ENCODE measurements at regions not wholly inside any gene's neighbourhood (a gene's known extent, or its start where the extent isn't known, plus 50 kb on each side); places are given as distances from the start of the nearest gene placed in this dataset.
"Not testable (repeated sequence)": the region's sequence is repeated elsewhere in the genome, so short reads cannot be mapped to it uniquely, and the experiment has no call there.

DNA sequence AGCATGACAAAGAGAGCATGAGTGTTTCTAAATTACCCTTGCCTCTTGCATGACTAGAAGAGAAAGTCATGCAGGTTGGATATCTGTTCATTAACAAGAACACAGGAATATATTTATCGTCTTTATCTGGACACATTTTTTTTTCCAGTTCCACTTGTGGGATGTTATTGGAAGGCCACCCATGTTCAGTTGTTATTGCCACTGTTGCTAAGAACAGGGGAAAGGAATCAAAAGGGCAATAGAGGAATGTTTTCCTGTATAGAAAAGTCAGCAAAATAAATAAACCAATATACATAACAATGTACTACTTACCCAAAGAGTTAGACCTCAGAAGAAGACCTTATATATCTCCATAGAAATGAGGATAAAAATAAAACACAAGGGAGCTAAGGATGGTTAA lies 270.1 kb downstream of the QDPR start:
- DNase-seq, result no peak

DNA sequence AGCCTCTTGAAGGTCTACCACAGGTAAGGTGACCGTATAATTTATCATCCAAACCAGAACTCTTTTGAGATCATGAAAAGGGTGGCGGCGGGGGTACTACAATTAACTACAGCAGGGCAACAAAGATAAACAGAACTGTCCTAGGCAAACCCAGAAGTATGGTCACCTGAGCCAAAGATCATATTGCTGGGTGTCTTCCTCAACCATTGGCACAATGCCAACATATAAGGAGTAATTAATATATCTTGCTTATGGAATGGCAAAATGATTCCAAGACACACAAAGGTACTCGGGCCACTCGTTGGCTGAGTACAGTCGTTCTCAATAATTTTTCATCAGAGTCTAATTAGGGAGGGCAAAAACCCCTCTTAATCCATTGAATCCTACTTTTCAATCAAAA lies 273.3 kb downstream of the QDPR start:
- no peak for DNase-seq

DNA sequence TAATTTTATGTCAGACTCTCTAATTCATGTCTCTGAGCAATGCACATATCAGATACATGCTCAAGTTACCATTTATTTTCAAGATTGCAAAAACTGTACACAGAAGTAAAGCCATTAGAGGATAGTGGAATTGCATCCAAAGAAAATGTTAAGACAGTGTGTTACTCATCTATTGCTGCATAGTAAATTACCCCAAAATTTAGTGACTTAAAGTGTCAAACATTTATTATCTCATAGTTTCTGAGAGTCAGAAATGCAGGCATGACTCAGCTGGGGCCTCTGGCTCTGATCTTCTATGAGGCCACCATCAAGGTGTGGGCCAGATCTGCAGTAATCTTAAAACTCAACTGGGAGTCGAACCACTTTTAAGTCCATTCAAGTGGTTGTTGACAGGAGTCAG lies 275.2 kb downstream of the QDPR start:
- no peak for DNase-seq

DNA sequence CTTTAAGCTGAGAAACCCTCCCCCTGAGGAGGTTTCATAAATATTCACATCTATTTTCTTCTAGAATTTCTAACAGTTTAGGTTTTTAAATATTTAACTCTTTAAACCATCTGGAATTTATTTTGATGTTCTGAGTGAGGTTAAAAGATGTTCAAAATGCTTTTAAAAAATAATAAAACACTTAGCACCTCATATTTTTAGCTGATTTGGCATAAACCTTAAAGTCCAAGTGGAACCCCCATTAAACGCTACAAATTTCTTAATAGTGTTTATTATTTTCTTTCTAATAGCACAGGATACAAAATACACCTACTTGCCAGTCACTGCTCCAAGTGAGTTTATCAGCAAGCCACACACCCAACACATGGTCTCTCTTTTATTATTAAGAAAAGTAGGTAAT lies 277.2 kb downstream of the QDPR start:
- DNase-seq, result no peak

DNA sequence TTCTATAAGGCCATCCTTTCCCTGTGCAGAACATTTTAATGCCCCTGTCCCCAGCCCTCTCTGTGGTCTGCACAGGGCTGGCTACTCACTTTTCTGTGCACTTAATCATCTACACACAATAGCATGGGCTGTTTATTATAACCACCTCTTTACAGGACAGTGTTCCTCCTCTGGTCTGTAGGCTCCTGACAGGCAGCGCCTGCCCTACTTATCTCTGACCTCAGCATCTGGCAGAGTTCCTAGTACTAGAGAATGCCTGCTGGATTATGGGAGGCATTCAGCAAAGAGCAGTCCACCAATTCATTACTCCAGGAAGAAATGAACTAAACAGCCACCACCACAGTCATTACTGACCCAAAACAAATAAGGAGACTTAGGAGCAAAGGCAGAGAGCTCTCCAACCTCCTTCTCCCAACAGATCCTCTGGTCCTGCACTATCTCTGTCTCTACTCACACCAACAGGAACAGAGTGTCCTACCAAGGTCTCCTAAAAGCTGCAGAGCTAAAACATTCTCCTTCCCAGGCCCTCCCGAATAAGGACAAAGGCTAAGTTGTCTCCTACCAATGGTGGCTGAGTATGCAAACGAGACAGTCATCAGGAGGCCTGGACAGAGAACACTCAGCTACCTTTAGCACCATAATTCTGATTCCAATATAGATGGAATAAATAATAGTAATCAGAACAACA lies 279.2 kb downstream of the QDPR start:
- no peak for DNase-seq

DNA sequence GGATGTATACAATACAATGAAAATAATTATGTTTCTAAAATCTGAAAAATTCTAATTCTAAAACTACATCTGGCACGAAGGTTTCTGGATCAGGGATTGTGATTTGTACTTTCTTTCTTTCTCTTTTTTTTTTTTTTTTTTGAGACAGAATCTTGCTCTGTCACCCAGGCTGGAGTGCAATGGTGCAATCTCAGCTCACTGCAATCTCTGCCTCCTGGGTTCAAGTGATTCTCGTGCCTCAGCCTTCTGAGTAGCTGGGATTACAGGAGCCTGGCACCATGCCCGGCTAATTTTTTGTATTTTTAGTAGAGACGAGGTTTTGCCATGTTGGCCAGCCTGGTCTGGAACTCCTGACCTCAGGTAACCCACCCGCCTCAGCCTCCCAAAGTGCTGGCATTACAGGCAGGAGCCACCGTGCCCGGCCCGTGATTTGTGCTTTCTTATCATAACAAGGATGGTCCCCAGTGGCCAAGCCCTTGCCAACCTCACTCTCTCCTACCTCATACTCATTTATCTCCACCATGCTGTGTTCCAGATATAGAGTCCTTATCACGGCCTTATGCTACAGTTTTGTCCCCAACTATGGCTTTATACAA lies 279.9 kb downstream of the QDPR start:
- not testable (repeated sequence) for DNase-seq

DNA sequence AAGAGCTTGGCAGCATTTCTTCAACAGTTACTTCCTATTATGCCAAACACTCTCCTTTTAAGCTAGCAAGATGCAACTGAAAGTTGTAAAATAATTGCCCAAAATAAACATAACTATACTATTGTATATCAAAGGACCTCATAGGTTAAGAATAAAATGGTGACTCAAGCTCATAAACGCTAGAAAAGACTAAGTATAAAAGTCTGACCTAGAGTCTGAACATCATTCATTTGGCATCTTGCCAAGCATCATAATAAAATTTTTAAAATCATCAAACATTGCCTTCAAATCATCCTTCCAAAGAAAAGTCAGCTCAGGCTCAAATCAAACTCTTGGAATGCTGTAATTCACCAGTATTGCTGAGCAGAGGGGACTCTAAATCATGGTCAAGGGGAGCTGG lies 281.2 kb downstream of the QDPR start:
- DNase-seq, result no peak

DNA sequence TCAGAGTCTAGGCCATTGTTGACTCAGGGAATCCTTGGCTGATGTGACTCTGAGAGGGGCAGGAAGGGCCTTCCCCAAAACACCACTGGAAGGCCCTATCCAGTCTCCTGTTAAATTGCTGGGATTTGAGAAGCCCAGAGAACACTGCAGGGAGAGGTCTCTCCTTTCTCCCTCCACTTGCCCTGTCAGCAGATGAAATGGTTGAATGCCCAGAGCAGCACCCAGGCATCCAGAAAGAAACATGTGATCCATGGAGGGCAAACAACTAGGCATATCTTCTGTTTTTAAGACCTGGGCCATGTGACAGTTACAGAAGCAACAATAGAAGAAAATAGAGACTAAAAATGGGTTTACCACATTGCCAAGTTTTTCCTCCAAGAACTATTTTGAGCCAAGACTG lies 291.1 kb downstream of the QDPR start:
- DNase-seq, result no peak

DNA sequence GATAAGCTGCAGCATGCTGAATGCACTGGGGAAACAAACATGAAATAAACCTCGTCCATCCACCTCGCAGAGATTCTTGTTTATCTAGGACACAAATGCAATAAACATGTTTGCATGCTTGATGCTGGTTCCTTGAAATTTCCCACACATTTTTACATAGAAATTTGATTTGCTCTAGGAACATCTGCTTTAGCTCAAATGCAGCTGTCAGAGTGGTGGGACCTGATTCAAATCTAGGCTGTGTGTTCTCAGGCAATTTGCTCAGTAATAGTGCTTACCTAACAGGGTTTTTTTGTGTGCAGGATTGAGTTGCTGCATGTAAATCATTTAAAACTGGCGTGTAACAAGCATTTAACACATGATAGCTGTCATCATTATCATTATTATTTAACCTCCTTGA lies 293.1 kb downstream of the QDPR start:
- DNase-seq, result no peak

DNA sequence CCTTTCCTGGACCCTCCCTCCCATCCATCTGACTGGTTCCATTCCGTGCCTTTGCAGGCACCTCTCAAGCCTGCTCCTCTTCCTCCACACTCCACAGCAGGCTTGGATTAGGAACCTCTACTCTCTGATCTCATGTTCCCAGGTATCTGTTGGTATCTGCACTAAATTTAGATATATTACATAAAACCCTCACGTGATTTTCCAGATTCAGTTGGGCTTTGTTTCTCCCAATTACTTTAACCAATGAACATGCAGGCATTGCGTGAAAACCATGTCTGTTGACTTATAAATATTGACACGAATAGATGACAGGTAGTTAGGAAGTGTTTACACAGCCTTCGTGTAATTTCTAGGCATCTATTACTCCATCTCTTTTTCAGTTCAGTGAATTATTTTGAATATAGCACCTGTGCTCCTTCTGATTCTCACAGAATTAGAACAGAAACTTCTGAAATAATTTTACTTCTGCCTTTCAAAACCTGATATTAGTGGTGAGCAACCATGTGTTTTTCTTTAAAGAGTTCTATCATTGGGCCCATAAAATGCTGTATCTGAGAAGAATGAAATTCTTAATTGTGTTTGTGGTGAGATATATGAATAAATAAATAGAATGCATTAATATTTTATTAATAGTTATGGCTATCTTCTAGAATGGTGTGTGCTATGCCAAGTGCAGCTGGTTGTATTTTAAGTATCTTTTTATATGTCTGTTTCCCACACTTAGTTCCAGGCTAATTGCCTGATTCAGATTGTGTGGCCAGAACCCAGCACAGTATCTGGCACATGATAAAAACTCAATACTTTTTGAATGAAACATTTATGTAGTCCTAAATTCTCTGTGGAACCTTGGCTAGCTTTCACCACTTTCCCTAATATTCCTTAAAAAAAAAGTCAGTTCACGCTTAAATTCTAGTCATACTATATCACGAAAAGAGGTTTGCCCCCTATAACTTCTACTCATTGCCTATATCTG lies 304.8 kb downstream of the QDPR start:
- DNase-seq, result no peak

DNA sequence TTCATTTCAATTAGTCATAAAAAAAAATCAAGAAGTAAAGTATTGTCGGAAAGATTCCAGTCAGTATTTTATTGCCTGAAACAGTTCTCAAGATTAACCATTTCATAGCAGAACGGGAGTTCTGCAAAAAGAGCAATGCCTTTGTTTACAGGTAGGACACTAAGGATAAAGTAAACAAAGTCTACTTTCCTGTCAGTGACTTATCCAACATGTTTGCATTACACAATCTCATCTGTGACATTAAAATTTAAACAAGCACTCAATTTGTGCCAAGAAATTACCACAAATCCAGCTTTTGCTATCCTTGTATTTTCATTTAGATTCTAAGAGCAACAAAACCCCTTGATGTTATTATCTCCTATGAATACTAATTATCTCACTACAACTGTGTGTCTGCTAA lies 306.5 kb upstream of the LDB2 start:
- DNase-seq, result no peak

DNA sequence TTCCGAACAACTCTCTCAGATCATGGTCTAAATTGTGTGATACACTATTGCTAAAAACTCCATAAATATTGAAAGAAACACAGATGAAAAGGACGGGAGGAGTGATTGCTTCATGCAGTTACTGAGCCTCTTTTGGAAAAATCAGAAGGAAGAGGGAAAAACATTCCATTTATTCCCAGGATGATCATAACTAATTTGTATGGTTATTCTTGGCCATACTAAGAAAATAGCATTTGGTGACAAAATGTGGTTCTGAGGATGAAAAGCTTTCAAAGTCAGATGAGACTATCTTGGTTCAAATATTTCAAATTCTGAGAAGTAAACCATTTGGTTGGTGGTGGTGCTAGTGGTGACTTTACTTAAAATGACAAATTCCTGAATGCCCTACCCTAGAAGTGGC lies 305.4 kb upstream of the LDB2 start:
- no peak for DNase-seq

DNA sequence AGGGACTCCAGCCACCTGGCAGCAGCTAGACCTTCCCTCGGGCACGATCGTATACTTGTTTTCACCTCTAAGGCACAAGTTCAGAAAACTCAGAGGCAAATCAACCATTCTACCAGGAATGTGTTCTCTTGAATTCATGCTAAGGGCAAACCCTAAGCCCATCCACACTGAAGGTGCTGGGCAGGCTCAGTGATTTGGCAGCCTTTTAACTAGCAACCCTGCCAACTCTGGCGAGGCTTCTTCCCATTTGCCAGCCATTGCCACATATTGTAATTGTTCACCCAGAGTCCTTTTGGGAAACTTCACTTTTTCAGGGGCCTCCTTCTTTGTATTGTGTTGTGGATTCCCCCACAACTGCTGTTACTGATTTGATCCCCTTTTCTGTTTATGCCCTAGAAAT lies 298.6 kb upstream of the LDB2 start:
- no peak for DNase-seq

DNA sequence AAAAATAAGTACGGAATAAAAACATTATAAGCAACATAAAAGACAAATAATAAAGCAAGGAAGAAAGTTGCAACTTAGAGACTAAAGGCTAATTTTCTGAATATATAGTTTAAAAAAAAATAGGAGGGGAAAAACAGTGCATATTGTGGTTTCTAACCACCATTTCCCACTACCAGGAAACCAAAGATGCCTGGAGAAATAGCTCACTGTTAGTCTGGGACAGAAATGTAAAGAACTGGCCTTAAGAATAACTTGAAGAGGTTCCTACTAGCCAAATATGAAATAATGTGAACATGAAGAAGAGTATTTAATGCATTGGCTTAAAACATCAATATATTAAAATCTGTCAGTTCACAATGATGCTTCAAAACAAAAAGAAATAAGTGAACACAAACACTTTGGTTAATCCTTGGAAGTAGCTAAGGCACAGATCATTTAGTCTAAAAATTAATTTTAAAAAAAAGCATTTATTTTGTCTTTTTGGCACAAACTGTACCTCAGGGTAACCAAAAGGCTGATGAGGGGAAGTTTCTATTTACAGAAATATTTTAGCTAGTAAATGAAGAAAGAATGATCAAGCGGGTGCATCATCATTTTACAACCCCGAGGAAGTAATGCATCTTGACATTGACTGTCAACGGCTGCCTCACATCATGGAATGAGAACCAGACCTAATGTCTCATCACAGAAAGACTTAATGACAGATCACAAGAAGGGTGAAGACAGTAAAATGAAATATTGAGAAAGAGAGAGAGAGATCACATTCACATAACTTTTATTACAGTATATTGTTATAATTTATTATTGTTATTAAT lies 297.2 kb upstream of the LDB2 start:
- peak; percentile 42 for DNase-seq

DNA sequence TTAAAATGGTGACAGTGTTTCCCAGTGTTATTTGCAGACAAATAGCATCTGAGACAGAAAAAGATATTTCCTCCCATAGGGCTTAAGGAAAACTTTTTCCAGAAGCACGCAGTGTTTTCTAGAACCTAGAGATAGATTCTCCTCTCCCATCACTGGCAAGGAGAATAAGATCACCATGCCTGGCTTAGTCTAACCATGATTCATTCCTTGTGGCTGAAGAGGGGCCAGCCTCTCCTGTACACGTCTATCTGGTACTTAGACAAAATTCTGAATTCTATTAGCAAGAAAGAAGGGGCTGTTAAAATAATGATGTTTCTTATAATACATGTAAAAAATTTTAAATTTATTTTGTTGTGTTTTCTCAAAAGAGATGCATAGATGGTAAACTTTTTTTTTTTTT lies 296.1 kb upstream of the LDB2 start:
- no peak for DNase-seq

DNA sequence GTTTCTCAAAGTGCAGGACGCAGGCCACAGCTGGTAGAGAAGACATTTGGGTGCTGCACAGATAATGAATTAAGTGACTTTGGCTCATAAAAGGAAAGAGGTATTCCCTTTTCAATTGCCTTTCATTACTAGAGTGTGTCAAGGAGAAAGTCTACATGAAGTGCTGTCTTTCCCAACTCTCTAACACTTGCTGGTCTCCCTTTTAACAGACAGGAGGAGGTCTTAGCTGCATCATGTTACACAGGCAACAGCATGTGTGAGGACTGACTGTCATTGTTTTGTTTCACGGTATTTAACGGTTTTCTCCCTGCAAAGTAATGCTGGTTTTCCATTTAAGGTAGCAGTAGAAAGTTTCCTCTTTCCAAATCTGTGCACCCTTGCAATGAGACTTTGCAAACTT lies 291.3 kb upstream of the LDB2 start:
- no peak for DNase-seq

DNA sequence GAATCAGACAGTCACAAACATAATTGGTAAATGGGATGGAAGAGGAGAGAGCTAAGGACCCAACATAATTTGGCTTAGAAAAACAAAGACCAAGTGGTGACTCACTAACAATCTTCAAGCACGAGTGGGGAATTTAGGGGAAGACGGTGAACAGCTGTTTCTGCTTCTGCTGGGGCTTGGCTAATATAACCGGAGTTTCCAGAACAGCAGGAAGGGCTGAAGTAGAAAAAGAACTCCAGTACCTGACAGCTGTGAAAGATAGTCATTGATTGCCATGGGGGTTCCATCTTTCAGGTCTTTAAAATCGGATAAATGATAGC lies 290.9 kb upstream of the LDB2 start:
- no peak for DNase-seq

DNA sequence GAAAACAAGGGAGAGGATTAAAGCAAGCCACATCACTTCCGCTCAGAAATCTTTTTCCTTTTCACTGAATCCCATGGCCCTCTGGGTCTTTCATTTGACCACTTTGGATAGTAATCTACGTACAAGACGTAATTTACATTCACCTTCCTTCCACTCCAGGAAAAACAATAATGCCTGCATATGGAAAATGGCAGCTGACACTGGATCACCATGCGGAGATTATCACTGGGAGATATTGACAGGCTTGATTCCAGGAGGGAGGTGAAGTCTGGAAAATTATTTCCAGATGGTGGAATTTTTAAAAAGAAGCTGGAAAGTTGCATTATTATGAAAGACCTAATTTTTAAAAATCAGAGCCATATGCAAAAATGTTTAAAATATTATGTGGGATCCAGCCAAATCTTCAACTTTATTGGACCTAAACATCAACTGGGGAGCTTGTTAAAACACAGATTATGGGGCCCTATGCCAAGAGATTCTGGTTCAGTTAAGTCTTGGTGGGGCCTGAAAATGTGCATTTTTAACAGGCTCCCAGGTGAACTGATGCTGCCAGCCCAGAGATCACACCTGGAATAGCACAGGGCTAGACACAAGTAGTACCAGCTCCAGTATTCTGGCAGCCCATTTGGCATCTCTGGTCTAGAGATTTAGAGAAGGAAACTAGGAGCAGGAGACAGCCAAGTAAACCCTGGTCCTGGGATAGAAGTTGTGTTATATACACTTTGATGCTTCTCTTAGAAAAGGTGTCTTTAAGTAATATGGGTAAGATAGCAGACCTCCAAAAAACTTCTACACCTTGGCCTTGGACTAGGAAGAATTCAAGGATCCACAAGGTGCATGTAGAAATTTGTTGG lies 290.3 kb upstream of the LDB2 start:
- no peak for DNase-seq

DNA sequence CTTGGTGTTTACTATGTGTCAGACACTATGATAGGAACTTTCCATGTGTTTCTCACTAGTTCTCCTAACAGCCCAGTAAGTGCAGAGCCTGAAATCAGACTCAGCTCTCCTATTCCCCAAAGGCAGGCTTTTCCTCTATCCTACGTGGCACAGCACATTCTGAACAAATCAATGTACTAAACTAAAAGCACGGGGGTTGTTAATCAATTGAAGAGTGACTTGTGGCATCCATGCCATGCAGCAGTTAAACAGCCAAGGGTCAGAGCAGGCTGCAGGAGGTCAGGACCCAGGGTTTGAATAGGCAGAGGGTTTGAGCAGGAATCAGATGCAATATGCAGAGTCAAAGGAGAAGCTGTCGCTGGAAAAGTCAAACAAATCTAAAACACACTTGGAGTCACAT lies 289.7 kb upstream of the LDB2 start:
- DNase-seq, result no peak

DNA sequence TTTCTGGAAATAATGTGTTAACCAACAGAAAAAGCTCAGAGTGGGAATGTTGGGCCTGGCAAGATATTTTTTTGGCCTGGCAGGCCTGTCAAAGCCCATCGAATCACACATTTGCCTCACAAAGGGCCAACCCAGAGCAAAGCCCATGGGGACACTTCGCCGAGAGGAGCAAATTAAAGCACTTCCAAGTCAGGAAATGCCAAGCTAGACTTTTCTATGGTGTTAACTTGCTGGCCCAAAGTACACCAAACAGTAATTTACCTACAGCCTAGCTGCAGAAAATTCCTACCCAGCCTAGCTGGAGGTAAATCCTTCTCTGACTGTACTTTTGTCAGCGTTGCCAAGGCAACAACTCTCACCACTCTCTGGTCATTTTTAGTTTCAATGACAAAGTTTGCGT lies 288.6 kb upstream of the LDB2 start:
- DNase-seq, result no peak

DNA sequence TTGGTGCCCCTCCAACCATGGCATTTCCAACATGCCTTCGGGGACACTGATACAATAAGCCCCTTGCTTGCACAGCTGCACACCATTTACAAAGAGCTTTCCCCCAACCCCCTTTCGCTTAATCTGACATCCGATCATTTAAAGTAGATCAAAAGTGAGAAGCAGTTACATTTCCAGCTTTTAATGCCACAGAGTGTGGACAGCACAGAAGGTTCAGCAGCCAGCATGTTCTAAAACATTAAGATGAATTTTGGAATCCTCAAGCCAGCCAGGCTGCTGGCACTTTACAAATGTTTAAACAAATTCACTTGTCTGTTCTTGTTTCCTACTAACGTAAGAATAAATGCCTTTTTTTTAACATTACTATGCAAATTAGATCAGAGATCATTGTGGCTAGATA lies 284.4 kb upstream of the LDB2 start:
- DNase-seq, result no peak

All from renal pelvis (tissue), 1 donor.